ENCODE measurements at regions not wholly inside any gene's neighbourhood (a gene's known extent, or its start where the extent isn't known, plus 50 kb on each side); places are given as distances from the start of the nearest gene placed in this dataset.

GRCh38 chr5:62066761-62067277 is 239.2 kb upstream of the KIF2A start:
- H3K27ac Mint-ChIP-seq: no peak overlapping the region
- CTCF ChIA-PET: no interaction called here
- POLR2A ChIA-PET: no interaction called here
- H3K4me3 Mint-ChIP-seq: no peak overlapping the region
- no peaks in the 10 kb centered on the region for H3K4me1 Mint-ChIP-seq
- Histone ChIP-seq H3K4me3 (ENCODE audit: low read length) (no peak overlapping the region), H3K27me3 (ENCODE audit: insufficient read depth, low read length, poor library complexity, severe bottlenecking) (no peaks in the 10 kb centered on the region), H3K9me3 (ENCODE audit: low read length) (no peaks in the 10 kb centered on the region), H3K36me3 (ENCODE audit: insufficient read depth, low read length) (no peaks in the 10 kb centered on the region), H3K27ac (ENCODE audit: low read depth, low read length) (no peak overlapping the region), H3K4me1 (ENCODE audit: insufficient read depth, low read length) (no peaks in the 10 kb centered on the region)
- H3K36me3 Mint-ChIP-seq: no peaks in the 10 kb centered on the region
- H3K27me3 Mint-ChIP-seq: peaks cover 1 to 20% of the 10 kb centered on the region in 2 donors
- DNase-seq: no peak
- H3K9me3 Mint-ChIP-seq: no peaks in the 10 kb centered on the region

- CTCF ChIA-PET: no interaction called here
These were observed 237.5 kb upstream of the KIF2A start for GRCh38 chr5:62068554-62068953.

GRCh38 chr5:62077387-62077786 is 228.6 kb upstream of the KIF2A start:
- Mint-ChIP-seq H3K36me3 (no peaks in the 10 kb centered on the region), H3K27me3 (peaks cover 5 to 8% of the 10 kb centered on the region in 2 donors), H3K4me3 (no peak overlapping the region), H3K27ac (no peak overlapping the region), H3K9me3 (no peaks in the 10 kb centered on the region), H3K4me1 (no peaks in the 10 kb centered on the region)
- Histone ChIP-seq H3K4me3 (ENCODE audit: low read length) (no peak overlapping the region), H3K27ac (ENCODE audit: low read depth, low read length) (no peak overlapping the region), H3K27me3 (ENCODE audit: insufficient read depth, low read length, poor library complexity, severe bottlenecking) (no peaks in the 10 kb centered on the region), H3K36me3 (ENCODE audit: insufficient read depth, low read length) (no peaks in the 10 kb centered on the region), H3K4me1 (ENCODE audit: insufficient read depth, low read length) (no peaks in the 10 kb centered on the region), H3K9me3 (ENCODE audit: low read length) (no peaks in the 10 kb centered on the region)
- CTCF ChIA-PET: no interaction called here
- POLR2A ChIA-PET: no interaction called here
- no peak for DNase-seq

More at GRCh38 chr5:62068554-62068953, 237.5 kb upstream of the KIF2A start:
- H3K27ac ChIP-seq (ENCODE audit: low read depth, low read length): no peak overlapping the region
- Mint-ChIP-seq H3K27me3 (peaks cover 1 to 16% of the 10 kb centered on the region in 2 donors), H3K4me3 (no peak overlapping the region), H3K36me3 (no peaks in the 10 kb centered on the region), H3K4me1 (no peaks in the 10 kb centered on the region), H3K9me3 (no peaks in the 10 kb centered on the region), H3K27ac (no peak overlapping the region)
- H3K4me1 ChIP-seq (ENCODE audit: insufficient read depth, low read length): no peaks in the 10 kb centered on the region
- no peaks in the 10 kb centered on the region for H3K36me3 ChIP-seq (ENCODE audit: insufficient read depth, low read length)
- H3K4me3 ChIP-seq (ENCODE audit: low read length): no peak overlapping the region
- H3K27me3 ChIP-seq (ENCODE audit: insufficient read depth, low read length, poor library complexity, severe bottlenecking): no peaks in the 10 kb centered on the region
- H3K9me3 ChIP-seq (ENCODE audit: low read length): no peaks in the 10 kb centered on the region
- no peak for DNase-seq
- POLR2A ChIA-PET: no interaction called here

GRCh38 chr5:62077823-62078550 is 228.0 kb upstream of the KIF2A start:
- no peak overlapping the region for H3K27ac Mint-ChIP-seq
- H3K27ac ChIP-seq (ENCODE audit: low read depth, low read length): no peak overlapping the region

GRCh38 chr5:62082370-62082801 is 223.6 kb upstream of the KIF2A start:
- Mint-ChIP-seq H3K36me3 (no peaks in the 10 kb centered on the region), H3K27ac (no peak overlapping the region), H3K27me3 (peaks cover 5 to 6% of the 10 kb centered on the region in 2 donors), H3K4me3 (no peak overlapping the region), H3K9me3 (no peaks in the 10 kb centered on the region), H3K4me1 (no peaks in the 10 kb centered on the region)
- DNase-seq: no peak
- Histone ChIP-seq H3K4me1 (ENCODE audit: insufficient read depth, low read length) (no peaks in the 10 kb centered on the region), H3K4me3 (ENCODE audit: low read length) (no peak overlapping the region), H3K9me3 (ENCODE audit: low read length) (no peaks in the 10 kb centered on the region), H3K27me3 (ENCODE audit: insufficient read depth, low read length, poor library complexity, severe bottlenecking) (no peaks in the 10 kb centered on the region), H3K27ac (ENCODE audit: low read depth, low read length) (no peak overlapping the region), H3K36me3 (ENCODE audit: insufficient read depth, low read length) (no peaks in the 10 kb centered on the region)
- POLR2A ChIA-PET: no interaction called here
- CTCF ChIA-PET: no interaction called here

More at GRCh38 chr5:62077823-62078550, 228.0 kb upstream of the KIF2A start:
- Mint-ChIP-seq H3K27me3 (peaks cover 5 to 10% of the 10 kb centered on the region in 2 donors), H3K4me3 (no peak overlapping the region), H3K36me3 (no peaks in the 10 kb centered on the region), H3K4me1 (no peaks in the 10 kb centered on the region), H3K9me3 (no peaks in the 10 kb centered on the region)
- Histone ChIP-seq H3K4me1 (ENCODE audit: insufficient read depth, low read length) (no peaks in the 10 kb centered on the region), H3K36me3 (ENCODE audit: insufficient read depth, low read length) (no peaks in the 10 kb centered on the region), H3K27me3 (ENCODE audit: insufficient read depth, low read length, poor library complexity, severe bottlenecking) (no peaks in the 10 kb centered on the region), H3K4me3 (ENCODE audit: low read length) (no peak overlapping the region), H3K9me3 (ENCODE audit: low read length) (no peaks in the 10 kb centered on the region)
- ChIA-PET CTCF (no interaction called here), POLR2A (no interaction called here)
- DNase-seq: no peak

GRCh38 chr5:62083247-62083646 is 222.8 kb upstream of the KIF2A start:
- Mint-ChIP-seq H3K4me1 (no peaks in the 10 kb centered on the region), H3K27me3 (peaks cover 2 to 4% of the 10 kb centered on the region in 2 donors), H3K27ac (no peak overlapping the region), H3K9me3 (no peaks in the 10 kb centered on the region), H3K36me3 (no peaks in the 10 kb centered on the region), H3K4me3 (no peak overlapping the region)
- Histone ChIP-seq H3K4me3 (ENCODE audit: low read length) (no peak overlapping the region), H3K36me3 (ENCODE audit: insufficient read depth, low read length) (no peaks in the 10 kb centered on the region), H3K9me3 (ENCODE audit: low read length) (no peaks in the 10 kb centered on the region), H3K27ac (ENCODE audit: low read depth, low read length) (no peak overlapping the region), H3K4me1 (ENCODE audit: insufficient read depth, low read length) (no peaks in the 10 kb centered on the region), H3K27me3 (ENCODE audit: insufficient read depth, low read length, poor library complexity, severe bottlenecking) (no peaks in the 10 kb centered on the region)
- ChIA-PET POLR2A (no interaction called here), CTCF (no interaction called here)
- DNase-seq: no peak

GRCh38 chr5:62083661-62084060 is 222.3 kb upstream of the KIF2A start:
- ChIA-PET POLR2A (no interaction called here), CTCF (no interaction called here)
- Mint-ChIP-seq H3K4me3 (no peak overlapping the region), H3K27me3 (peaks cover 0 to 4% of the 10 kb centered on the region in 2 donors), H3K36me3 (no peaks in the 10 kb centered on the region), H3K4me1 (no peaks in the 10 kb centered on the region), H3K9me3 (no peaks in the 10 kb centered on the region), H3K27ac (no peak overlapping the region)
- Histone ChIP-seq H3K27me3 (ENCODE audit: insufficient read depth, low read length, poor library complexity, severe bottlenecking) (no peaks in the 10 kb centered on the region), H3K4me3 (ENCODE audit: low read length) (no peak overlapping the region), H3K9me3 (ENCODE audit: low read length) (no peaks in the 10 kb centered on the region), H3K36me3 (ENCODE audit: insufficient read depth, low read length) (no peaks in the 10 kb centered on the region), H3K27ac (ENCODE audit: low read depth, low read length) (no peak overlapping the region), H3K4me1 (ENCODE audit: insufficient read depth, low read length) (no peaks in the 10 kb centered on the region)
- DNase-seq: no peak

- no peak overlapping the region for H3K27ac Mint-ChIP-seq
- no peak for DNase-seq
- peaks cover 0 to 4% of the 10 kb centered on the region in 2 donors for H3K27me3 Mint-ChIP-seq
- H3K36me3 Mint-ChIP-seq: no peaks in the 10 kb centered on the region
- H3K4me3 Mint-ChIP-seq: no peak overlapping the region
- POLR2A ChIA-PET: no interaction called here
- H3K4me1 ChIP-seq (ENCODE audit: insufficient read depth, low read length): no peaks in the 10 kb centered on the region
- H3K9me3 ChIP-seq (ENCODE audit: low read length): no peaks in the 10 kb centered on the region
- H3K4me3 ChIP-seq (ENCODE audit: low read length): no peak overlapping the region
- no peaks in the 10 kb centered on the region for H3K36me3 ChIP-seq (ENCODE audit: insufficient read depth, low read length)
- CTCF ChIA-PET: no interaction called here
- no peaks in the 10 kb centered on the region for H3K27me3 ChIP-seq (ENCODE audit: insufficient read depth, low read length, poor library complexity, severe bottlenecking)
- no peak overlapping the region for H3K27ac ChIP-seq (ENCODE audit: low read depth, low read length)
- no peaks in the 10 kb centered on the region for H3K9me3 Mint-ChIP-seq
- H3K4me1 Mint-ChIP-seq: no peaks in the 10 kb centered on the region
These were observed 221.6 kb upstream of the KIF2A start for GRCh38 chr5:62084391-62084790.
